ENCODE measurements at regions not wholly inside any gene's neighbourhood (a gene's known extent, or its start where the extent isn't known, plus 50 kb on each side); places are given as distances from the start of the nearest gene placed in this dataset.
A peak's percentile ranks its signal among the peaks of the same experiment; 100 is the strongest.

DNA sequence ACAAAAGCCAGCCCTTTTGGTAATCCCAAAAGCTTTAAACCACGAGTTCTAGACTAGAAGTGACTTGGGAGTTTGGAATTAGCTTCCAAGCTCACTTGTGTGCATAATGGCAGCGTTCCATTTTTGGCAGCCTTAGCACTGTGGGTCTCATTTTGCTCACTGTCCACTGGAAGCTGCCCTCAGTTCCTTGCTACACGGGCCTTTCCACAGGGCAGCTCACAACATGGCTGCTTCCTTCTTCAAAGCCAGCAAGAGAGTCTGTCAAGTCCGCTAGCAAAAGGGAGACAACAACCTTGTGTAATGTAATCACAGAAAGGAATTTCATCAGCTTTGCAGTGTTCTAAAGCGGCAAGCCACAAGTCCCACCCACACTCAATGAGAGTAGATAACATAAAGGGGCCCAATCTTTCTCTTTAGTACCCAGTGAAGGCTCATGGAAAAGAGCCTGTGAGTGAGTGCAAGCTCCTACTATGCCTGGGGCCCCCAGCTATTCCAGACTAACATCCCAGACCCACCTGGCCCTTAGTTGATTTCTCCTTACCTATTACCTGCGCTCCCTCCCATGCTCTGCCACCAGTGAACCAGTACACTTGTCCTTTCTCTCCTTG lies 168.5 kb upstream of the FOXN2 start:
- no peak for DNase-seq

DNA sequence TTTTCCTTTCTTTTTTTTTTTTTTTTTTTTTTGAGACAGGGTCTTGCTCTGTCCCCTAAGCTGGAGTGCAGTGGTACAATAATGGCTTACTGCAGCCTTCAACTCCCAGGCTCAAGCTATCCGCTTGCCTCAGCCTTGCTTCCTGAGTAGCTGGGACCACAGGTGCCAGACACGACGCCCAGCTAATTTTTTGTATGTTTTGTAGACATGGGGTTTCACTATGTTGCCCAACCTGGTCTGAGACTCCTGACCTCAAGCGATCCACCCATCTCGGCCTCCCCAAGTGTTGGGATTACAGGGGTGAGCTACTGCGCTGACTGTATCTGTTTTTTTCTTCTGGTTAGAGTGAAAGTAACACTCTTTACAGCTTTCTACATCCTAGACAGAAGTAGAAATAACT lies 167.9 kb upstream of the FOXN2 start:
- DNase-seq: no peak

GRCh38 chr2:48147719-48148118 lies 166.8 kb upstream of the FOXN2 start:
- no peak for DNase-seq

- no peak for DNase-seq
Measured at GRCh38 chr2:48148841-48149430, 165.5 kb upstream of the FOXN2 start.

- DNase-seq: no peak
Measured at GRCh38 chr2:48157150-48157549, 157.3 kb upstream of the FOXN2 start.

- DNase-seq: no peak
Measured at GRCh38 chr2:48161628-48162027, 152.9 kb upstream of the FOXN2 start.

DNA sequence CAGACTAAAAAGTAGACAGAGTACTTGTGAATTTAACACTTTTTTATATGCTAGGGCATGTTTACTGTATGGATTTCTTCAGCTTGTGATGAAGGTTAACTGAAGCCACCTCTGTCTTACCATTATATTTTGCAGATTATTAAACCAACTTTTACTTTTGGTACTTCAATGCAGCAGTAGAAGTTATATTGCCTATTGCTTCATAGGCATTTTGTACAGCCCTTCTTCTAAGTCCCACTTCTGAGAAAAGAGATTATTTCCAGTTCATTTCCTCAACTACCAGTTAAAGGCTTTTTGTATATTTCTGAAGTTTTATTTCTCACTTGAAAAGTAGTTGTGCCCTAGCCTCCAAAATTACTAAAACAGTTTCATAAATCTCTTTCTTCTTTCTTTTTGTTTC lies 151.7 kb upstream of the FOXN2 start:
- no peak for DNase-seq

DNA sequence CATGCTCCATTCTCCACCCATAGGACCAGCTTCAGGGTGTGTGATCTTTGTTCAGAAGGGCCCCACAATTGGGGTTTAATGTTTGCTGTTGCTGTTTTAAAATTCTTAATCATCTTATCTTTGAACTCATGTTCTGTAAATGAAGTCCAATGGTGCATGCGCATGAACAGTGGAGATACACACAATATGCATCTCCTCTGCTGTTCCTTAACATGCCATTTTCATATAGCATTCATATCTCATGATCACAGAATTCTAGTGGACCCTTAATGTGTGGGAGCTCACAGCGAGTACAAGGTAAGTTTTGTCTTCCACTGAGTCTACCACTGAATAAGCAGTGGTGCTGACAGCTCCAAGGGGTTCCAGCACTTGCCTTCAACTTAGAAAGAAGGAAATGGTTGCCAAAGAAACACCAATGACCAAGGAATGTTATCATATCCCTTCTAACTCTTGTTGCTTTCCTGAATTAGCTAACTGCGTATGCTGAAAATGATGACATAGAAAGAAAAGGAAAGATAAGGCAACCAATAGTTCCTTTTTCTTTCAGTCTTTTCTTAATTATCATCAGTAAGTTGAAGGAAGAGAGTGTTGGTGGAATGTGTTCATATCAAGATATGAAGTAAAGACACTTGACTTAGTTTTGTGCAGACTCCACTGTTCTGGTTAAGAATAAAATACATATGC lies 149.3 kb upstream of the FOXN2 start:
- DNase-seq: no peak

GRCh38 chr2:48169141-48169592 lies 145.3 kb upstream of the FOXN2 start:
- no peak for DNase-seq

DNA sequence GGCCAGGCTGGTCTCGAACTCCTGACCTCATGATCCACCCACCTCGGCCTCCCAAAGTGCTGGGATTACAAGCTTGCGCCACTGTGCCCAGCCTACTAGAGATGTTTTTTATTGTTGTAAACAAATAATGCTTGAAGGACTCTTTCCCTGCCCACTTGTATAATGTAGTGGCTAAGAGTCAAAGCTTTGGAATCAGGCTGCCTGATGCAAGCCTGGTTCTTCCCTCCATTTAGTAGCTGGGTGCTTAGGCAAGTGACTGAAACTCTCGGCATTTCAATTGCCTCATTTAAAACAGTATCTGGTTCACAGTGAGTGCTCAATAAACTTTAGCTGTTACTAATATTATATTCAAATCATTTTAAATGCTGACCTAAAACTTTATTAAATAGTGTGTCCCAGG lies 144.2 kb upstream of the FOXN2 start:
- no peak for DNase-seq

DNA sequence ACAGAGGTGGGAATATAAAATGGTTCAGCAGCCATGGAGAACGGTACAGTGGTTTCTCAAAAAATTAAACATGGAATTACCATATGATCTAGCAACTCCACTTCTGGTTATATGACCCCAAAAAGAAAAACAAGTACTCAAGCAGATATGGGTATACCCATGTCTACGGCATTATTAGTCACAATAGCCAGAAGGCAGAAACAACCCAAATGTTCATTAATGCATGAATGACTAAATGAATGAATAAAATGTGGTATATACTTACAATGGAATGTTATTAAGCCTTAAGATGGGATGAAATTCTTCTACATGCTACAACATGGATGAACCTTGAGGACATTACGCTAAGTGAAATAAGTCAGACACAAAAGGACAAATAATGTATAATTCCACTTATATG lies 141.3 kb upstream of the FOXN2 start:
- DNase-seq: no peak

GRCh38 chr2:48174503-48174902 lies 140.0 kb upstream of the FOXN2 start:
- DNase-seq: no peak

GRCh38 chr2:48175254-48175653 lies 139.2 kb upstream of the FOXN2 start:
- no peak for DNase-seq

DNA sequence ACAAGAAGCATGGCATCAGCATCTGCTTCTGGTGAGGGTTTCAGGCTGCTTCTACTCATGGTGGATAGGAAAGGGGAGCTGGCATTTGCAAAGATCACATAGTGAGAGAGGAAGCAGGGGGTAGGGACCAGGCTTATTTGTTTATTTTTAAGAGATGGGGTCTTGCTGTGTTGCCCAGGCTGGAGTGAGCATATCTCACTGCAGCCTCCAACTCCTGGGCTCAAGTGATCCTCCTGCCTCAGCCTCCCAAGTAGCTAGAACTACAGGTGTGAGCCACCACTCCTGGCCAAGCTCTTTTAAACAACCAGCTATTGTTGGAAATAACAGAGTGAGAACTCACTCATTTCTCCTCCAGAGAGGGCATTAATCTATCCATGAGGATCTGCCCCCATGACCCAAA lies 138.8 kb upstream of the FOXN2 start:
- DNase-seq: no peak

- no peak for DNase-seq
Measured at GRCh38 chr2:48176876-48177275, 137.6 kb upstream of the FOXN2 start.

DNA sequence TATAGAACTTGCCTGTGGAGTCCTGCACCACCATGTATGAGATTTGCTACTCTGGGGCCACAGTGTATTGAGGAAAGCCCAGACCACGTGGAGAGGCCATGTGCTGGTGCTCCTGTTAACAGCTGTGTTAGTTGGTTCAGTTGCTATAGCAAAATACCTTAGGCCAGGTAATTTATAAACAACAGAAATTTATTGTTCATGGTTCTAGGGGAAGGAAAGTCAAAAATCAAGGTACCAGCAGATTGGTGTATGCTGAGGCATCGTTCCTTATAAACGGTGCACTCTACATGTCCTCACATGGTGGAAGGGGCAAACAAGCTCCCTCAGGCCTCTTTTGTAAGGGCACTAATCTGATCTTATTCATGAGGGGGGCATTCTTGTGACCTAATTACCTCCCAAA lies 135.9 kb upstream of the FOXN2 start:
- DNase-seq: no peak

- DNase-seq: no peak
Measured at GRCh38 chr2:48180557-48180956, 133.9 kb upstream of the FOXN2 start.

DNA sequence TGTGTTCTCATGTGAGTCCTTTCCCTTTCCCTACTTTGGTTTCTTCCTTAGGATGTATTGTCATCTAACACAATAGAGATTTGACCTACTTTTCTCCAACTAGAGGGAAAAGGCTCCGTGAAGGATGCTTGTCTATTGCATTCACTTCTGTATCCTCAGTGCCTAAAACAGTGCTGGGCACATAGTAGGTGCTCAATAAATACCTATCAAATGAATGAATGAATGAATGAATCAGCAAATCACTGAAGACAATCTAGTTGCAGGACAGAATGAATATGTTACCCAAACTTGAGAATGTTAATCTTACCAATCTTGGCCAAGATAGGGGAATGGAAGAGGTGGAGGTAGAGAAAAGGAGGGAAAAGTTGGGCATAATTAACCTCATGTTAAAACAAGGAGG lies 131.2 kb upstream of the FOXN2 start:
- DNase-seq: no peak

DNA sequence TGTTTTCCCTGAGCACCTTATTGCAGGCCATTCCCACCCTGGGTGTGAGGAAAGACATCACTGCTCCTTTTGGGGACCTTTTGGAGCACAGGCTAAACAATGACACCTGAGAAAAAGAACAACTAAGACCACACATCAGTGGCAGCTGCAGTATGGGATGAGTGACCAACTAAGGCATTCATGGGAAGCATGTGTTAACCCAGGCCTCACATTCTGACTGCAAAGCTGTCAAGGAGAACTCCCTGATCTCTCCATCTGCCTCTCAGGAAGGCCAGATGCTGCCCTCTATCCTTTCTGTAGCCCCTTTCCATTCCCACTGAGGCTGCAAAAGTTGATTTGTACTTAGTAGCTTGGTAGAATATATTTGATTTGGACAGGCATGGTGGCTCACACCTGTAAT lies 130.5 kb upstream of the FOXN2 start:
- no peak for DNase-seq

- no peak for DNase-seq
Measured at GRCh38 chr2:48187503-48187902, 127.0 kb upstream of the FOXN2 start.

GRCh38 chr2:48189552-48190228 lies 124.8 kb upstream of the FOXN2 start:
- no peak for DNase-seq

DNA sequence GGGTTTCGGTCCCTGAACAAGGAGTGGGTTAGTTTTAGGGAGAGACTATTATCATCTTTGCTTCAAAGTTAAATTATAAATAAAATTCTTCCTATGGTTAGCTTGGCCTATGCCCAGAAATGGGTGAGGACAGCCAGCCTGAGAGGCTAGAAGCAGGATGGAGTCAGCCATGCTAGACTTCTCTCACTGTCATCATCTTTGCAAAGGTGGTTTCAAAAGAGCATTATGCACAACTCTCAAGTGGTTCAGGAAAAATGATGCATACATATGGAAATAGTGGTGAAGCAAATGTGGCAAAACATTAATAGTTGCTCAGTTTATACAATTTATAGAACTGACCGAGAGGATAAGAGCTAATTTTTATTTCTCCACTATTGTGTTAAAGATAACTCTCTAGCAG lies 124.3 kb upstream of the FOXN2 start:
- DNase-seq: no peak

DNA sequence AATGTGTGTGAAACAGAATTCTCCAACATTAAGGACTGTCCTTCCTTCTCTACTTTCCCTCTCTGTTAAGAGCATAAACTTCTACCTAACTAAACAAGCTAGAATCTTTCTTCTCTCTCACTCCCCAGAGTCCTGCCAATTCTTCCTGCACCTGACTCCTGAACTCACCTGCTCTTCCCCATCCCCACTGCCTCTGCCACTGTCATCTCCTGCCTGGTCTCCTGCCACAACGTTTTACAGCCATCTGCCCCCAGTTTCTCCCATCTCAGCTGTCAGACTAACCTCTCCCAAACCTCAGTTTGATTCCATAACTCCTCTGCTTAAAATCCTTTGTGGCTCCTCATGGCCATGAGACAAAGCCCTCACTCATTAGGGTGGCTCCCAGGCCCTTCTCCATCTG lies 119.8 kb upstream of the FOXN2 start:
- peak in 1 of 2 experiments; percentile 44 for DNase-seq

- no peak for DNase-seq
Measured at GRCh38 chr2:48195169-48195568, 119.3 kb upstream of the FOXN2 start.
